IMR-90 (cell line): ENCODE measurements at regions not wholly inside any gene's neighbourhood (a gene's known extent, or its start where the extent isn't known, plus 50 kb on each side); places are given as distances from the start of the nearest gene placed in this dataset.

ENCODE experiments used
- ATAC-seq: fragments of 200-7000 bp; cut with Tn5 transposase; 2 replicates; pipeline ENCODE4 v1.9.1; 2020; ENCODE audit warnings: low read depth, mild to moderate bottlenecking, moderate library complexity
- BruUV-seq: library from RNA; stranded (reverse); fragments of 400-500 nt; replicated peaks from 2 replicates; lab custom pipeline; 2021; lab: Mats Ljungman, UMichigan
- CTCF ChIA-PET: fragments of 300-600 bp; formaldehyde crosslinking; extraction: SDS; loops from one replicate; lab custom pipeline; 2021; ENCODE audit warnings: antibody characterized with exemption; lab: Yijun Ruan, JAX
- POLR2A ChIA-PET: fragments of 300-600 bp; sonication (Branson Sonifier 250); formaldehyde crosslinking; loops from one replicate; lab custom pipeline; 2022; ENCODE audit warnings: antibody characterized with exemption; ENCODE audit not compliant: unreplicated experiment; lab: Charles Lee
- DNase-seq: peaks from one replicate; pipeline ENCODE4 v3.0.0; 2013
- H2AFZ ChIP-seq: replicated peaks from 2 replicates; pipeline ENCODE3; 2013; ENCODE audit warnings: low read length, mild to moderate bottlenecking; ENCODE audit not compliant: poor library complexity
- H2AK5ac ChIP-seq: 2 replicates; pipeline ENCODE4 v1.6.1; 2013; ENCODE audit warnings: low read depth, low read length, inconsistent platforms
- H2AK9ac ChIP-seq: replicated peaks from 2 replicates; pipeline ENCODE3; 2013; ENCODE audit warnings: mild to moderate bottlenecking, low read depth, low read length, moderate library complexity; ENCODE audit not compliant: poor library complexity
- H2BK120ac ChIP-seq: 2 replicates; pipeline ENCODE4 v1.6.1; 2013; ENCODE audit warnings: low read depth, low read length, inconsistent platforms
- H2BK15ac ChIP-seq: 3 replicates; pipeline ENCODE4 v1.6.1; 2013; ENCODE audit warnings: low read depth, low read length, inconsistent platforms
- H2BK20ac ChIP-seq: 2 replicates; pipeline ENCODE4 v1.6.1; 2013; ENCODE audit warnings: low read depth, mild to moderate bottlenecking, inconsistent platforms, low read length, moderate library complexity
- H2BK5ac ChIP-seq: 2 replicates; pipeline ENCODE4 v1.6.1; 2013; ENCODE audit warnings: mild to moderate bottlenecking, low read depth, low read length, inconsistent platforms; ENCODE audit not compliant: poor library complexity, severe bottlenecking
- H3K14ac ChIP-seq: replicated peaks from 2 replicates; pipeline ENCODE4 v1.6.1; 2013; ENCODE audit warnings: low read depth, low read length, inconsistent platforms
- H3K18ac ChIP-seq: 2 replicates; pipeline ENCODE4 v1.6.1; 2013; ENCODE audit warnings: low read depth, low read length, control low read depth
- H3K23ac ChIP-seq: 2 replicates; pipeline ENCODE4 v1.6.1; 2013; ENCODE audit warnings: low read depth, low read length, inconsistent platforms
- H3K27ac ChIP-seq: 2 replicates; pipeline ENCODE4 v1.5.1; 2013; ENCODE audit warnings: mild to moderate bottlenecking, control low read depth, low read length; ENCODE audit not compliant: insufficient read depth
- H3K27me3 ChIP-seq: 2 replicates; pipeline ENCODE4 v1.6.1; 2013; ENCODE audit warnings: low read length; ENCODE audit not compliant: control insufficient read depth, insufficient read depth
- H3K36me3 ChIP-seq: 2 replicates; pipeline ENCODE4 v1.6.1; 2013; ENCODE audit warnings: low read length, mixed read lengths; ENCODE audit not compliant: control insufficient read depth, insufficient read depth
- H3K4ac ChIP-seq: 2 replicates; pipeline ENCODE4 v1.6.1; 2013; ENCODE audit warnings: low read depth, low read length, inconsistent platforms
- H3K4me1 ChIP-seq: 2 replicates; pipeline ENCODE4 v1.6.1; 2013; ENCODE audit warnings: low read length, mixed read lengths; ENCODE audit not compliant: control insufficient read depth, insufficient read depth
- H3K4me2 ChIP-seq: 2 replicates; pipeline ENCODE4 v1.6.1; 2013; ENCODE audit warnings: low read depth, mild to moderate bottlenecking, control low read depth, low read length, moderate library complexity
- H3K4me3 ChIP-seq: 2 replicates; pipeline ENCODE4 v1.5.1; 2013; ENCODE audit warnings: low read depth, mild to moderate bottlenecking, control low read depth, low read length, moderate library complexity; ENCODE audit not compliant: insufficient read depth
- H3K56ac ChIP-seq: 2 replicates; pipeline ENCODE4 v1.6.1; 2013; ENCODE audit warnings: low read length, inconsistent platforms; ENCODE audit not compliant: insufficient read depth; ENCODE audit errors: extremely low read depth
- H3K79me1 ChIP-seq, 2 experiments: 2 replicates each; pipeline ENCODE4 v1.6.1; 2013; ENCODE audit warnings: low read length in 2 of 2, inconsistent platforms in 1 of 2, low read depth in 1 of 2
- H3K9ac ChIP-seq: 2 replicates; pipeline ENCODE4 v1.6.1; 2013; ENCODE audit warnings: low read depth, low read length, control low read depth
- H3K9me1 ChIP-seq: 2 replicates; pipeline ENCODE4 v1.6.1; 2013; ENCODE audit warnings: low read length, inconsistent platforms; ENCODE audit not compliant: insufficient read depth
- H3K9me3 ChIP-seq: 2 replicates; pipeline ENCODE4 v1.6.1; 2013; ENCODE audit warnings: low read length; ENCODE audit not compliant: control insufficient read depth, insufficient read depth
- H4K20me1 ChIP-seq: 2 replicates; pipeline ENCODE4 v1.6.1; 2013; ENCODE audit warnings: low read length, inconsistent platforms; ENCODE audit not compliant: insufficient read depth
- H4K5ac ChIP-seq: 2 replicates; pipeline ENCODE4 v1.6.1; 2013; ENCODE audit warnings: mild to moderate bottlenecking, low read depth, low read length, control low read depth
- H4K8ac ChIP-seq, 2 experiments: 2 replicates each; pipeline ENCODE4 v1.6.1; 2013; ENCODE audit warnings: low read depth in 2 of 2, low read length in 2 of 2, control low read depth in 1 of 2, inconsistent platforms in 1 of 2
- H4K91ac ChIP-seq: 2 replicates; pipeline ENCODE4 v1.6.1; 2013; ENCODE audit warnings: low read depth, low read length, inconsistent platforms; ENCODE audit not compliant: insufficient read depth
- CEBPB ChIP-seq: IDR thresholded peaks from 2 replicates; pipeline ENCODE4 v1.6.1; 2012; ENCODE audit warnings: low read depth, low read length, improper control_type of control experiment
- CTCF ChIP-seq: conservative IDR thresholded peaks from 2 replicates; pipeline ENCODE4 v1.5.1; 2012; ENCODE audit warnings: mild to moderate bottlenecking, low read depth, low read length, improper control_type of control experiment
- ELK1 ChIP-seq: fragments of 150-350 bp; IDR thresholded peaks from 2 replicates; pipeline ENCODE4 v1.6.1; 2016; ENCODE audit warnings: low read depth, mild to moderate bottlenecking, low read length, moderate library complexity, borderline replicate concordance
- FOS ChIP-seq: fragments of 150-350 bp; IDR thresholded peaks from 2 replicates; pipeline ENCODE4 v1.6.1; 2016; ENCODE audit warnings: low read depth, low read length
- MAZ ChIP-seq: IDR thresholded peaks from 2 replicates; pipeline ENCODE4 v1.6.1; 2012; ENCODE audit warnings: low read depth, mild to moderate bottlenecking, low read length, improper control_type of control experiment, moderate library complexity, borderline replicate concordance
- MXI1 ChIP-seq: IDR thresholded peaks from 2 replicates; pipeline ENCODE4 v1.6.1; 2012; ENCODE audit warnings: low read depth, mild to moderate bottlenecking, low read length, moderate library complexity, borderline replicate concordance
- POLR2A ChIP-seq: IDR thresholded peaks from 2 replicates; pipeline ENCODE4 v1.6.1; 2012; ENCODE audit warnings: mild to moderate bottlenecking, low read depth, low read length
- RAD21 ChIP-seq: IDR thresholded peaks from 2 replicates; pipeline ENCODE4 v1.6.1; 2012; ENCODE audit warnings: low read length, improper control_type of control experiment
- RCOR1 ChIP-seq: IDR thresholded peaks from 2 replicates; pipeline ENCODE4 v1.6.1; 2012; ENCODE audit warnings: mild to moderate bottlenecking, low read length, improper control_type of control experiment; ENCODE audit not compliant: insufficient replicate concordance
- RFX5 ChIP-seq: IDR thresholded peaks from 2 replicates; pipeline ENCODE4 v1.8.0; 2012; ENCODE audit warnings: low read depth, mild to moderate bottlenecking, low read length, moderate library complexity
- USF2 ChIP-seq: fragments of 150-350 bp; IDR thresholded peaks from 2 replicates; pipeline ENCODE4 v1.6.1; 2017; ENCODE audit warnings: mild to moderate bottlenecking, antibody characterized with exemption, low read length, low read depth
- WGBS, 2 experiments: methylation state at CpG; one replicate each; pipeline versions ENCODE4 v1.1.5 to v1.1.7; 2013; ENCODE audit warnings: missing lambda C conversion rate in 2 of 2; ENCODE audit not compliant: insufficient read length in 1 of 2; ENCODE audit errors: extremely low coverage in 2 of 2; 5-methylcytosine and 5-hydroxymethylcytosine counted together
- dilution Hi-C: fragments of 300-500 bp; cut with HindIII; formaldehyde crosslinking; loops from one replicate; pipeline ENCODE4 v1.14.3; 2018; ENCODE audit warnings: low sequenced_read_pairs; ENCODE audit not compliant: unreplicated experiment
- in situ Hi-C: fragments of 300-500 bp; cut with MboI; formaldehyde crosslinking; loops from 3 replicates; pipeline ENCODE4 v1.14.3; 2019; ENCODE audit warnings: low sequenced_read_pairs, inconsistent platforms, mixed read lengths
- intact Hi-C: fragments of 100-400 bp; cut with micrococcal nuclease; formaldehyde crosslinking; loops from 2 replicates; pipeline ENCODE4 v1.10.0; 2022

GRCh38 chr3:64939747-64940450 lies 252.1 kb upstream of the ADAMTS9 start:
- TF ChIP-seq ELK1, result no peak
- TF ChIP-seq RAD21, result no peak
- no peak for TF ChIP-seq MAZ
- no peak for TF ChIP-seq RFX5
- no peak for TF ChIP-seq POLR2A
- TF ChIP-seq FOS, result no peak
- no peak for TF ChIP-seq CEBPB
- TF ChIP-seq CTCF, result no peak
- TF ChIP-seq RCOR1, result no peak
- no peak for TF ChIP-seq MXI1
- TF ChIP-seq USF2, result no peak
- H3K14ac ChIP-seq, result no peak overlapping the region
- H2AK5ac ChIP-seq, result no peak overlapping the region
- in situ Hi-C loops, result no loop called here
- no peak overlapping the region for H3K56ac ChIP-seq
- no peak overlapping the region for H3K4me3 ChIP-seq
- no peaks in the 10 kb centered on the region for H3K9me1 ChIP-seq
- H4K20me1 ChIP-seq, result no peaks in the 10 kb centered on the region
- H4K5ac ChIP-seq, result no peak overlapping the region
- ATAC-seq, result no peak
- H3K36me3 ChIP-seq, result no peaks in the 10 kb centered on the region
- no peaks in the 10 kb centered on the region for H3K9me3 ChIP-seq
- H4K8ac ChIP-seq, result no peak overlapping the region
- H3K4me1 ChIP-seq, result no peaks in the 10 kb centered on the region
- no peak overlapping the region for H2BK15ac ChIP-seq
- no peak overlapping the region for H3K4ac ChIP-seq
- no peak overlapping the region for H3K23ac ChIP-seq
- H2BK20ac ChIP-seq, result no peak overlapping the region
- H2BK120ac ChIP-seq, result no peak overlapping the region
- no peak overlapping the region for H2AK9ac ChIP-seq
- H3K79me1 ChIP-seq, result no peaks in the 10 kb centered on the region
- no peak overlapping the region for H2AFZ ChIP-seq
- BruUV-seq, result no TSS peak
- ChIA-PET CTCF (interaction anchor here (1.1 kb wide), 1 partner anchor 15 kb away, joined by 3 read pairs; no protein-coding TSS in a partner anchor), POLR2A (no interaction called here)
- intact Hi-C loops, result no loop called here
- no peak overlapping the region for H3K18ac ChIP-seq
- no peak overlapping the region for H3K9ac ChIP-seq
- no peak overlapping the region for H4K91ac ChIP-seq
- H3K27me3 ChIP-seq, result no peaks in the 10 kb centered on the region; the same call in 1 of the 2 replicates
- dilution Hi-C loops, result no loop called here
- whole genome bisulfite sequencing, 2 experiments, result 30% methylated on average over 3 of the region's 10 CpGs; no CpG with 5 or more reads in 1 of the 2 experiments
- no peak overlapping the region for H3K4me2 ChIP-seq
- no peak overlapping the region for H2BK5ac ChIP-seq
- no peak overlapping the region for H3K27ac ChIP-seq
- no peak for DNase-seq
